ENCODE measurements at regions not wholly inside any gene's neighbourhood (a gene's known extent, or its start where the extent isn't known, plus 50 kb on each side); places are given as distances from the start of the nearest gene placed in this dataset.

GRCh38 chr7:110262251-110262650, 828.7 kb upstream of the LRRN3 start:
- no peak for TF ChIP-seq POLR2A (IDR thresholded peaks at IDR 0.05)
- no peak for TF ChIP-seq CTCF (IDR thresholded peaks at IDR 0.05)
- Histone ChIP-seq H3K27me3 (no peaks in the 10 kb centered on the region), H3K36me3 (no peaks in the 10 kb centered on the region), H3K4me1 (no peaks in the 10 kb centered on the region), H3K27ac (no peak overlapping the region), H3K4me3 (no peak overlapping the region), H3K9me3 (no peaks in the 10 kb centered on the region)
- DNase-seq, result no peak
- intact Hi-C loops (cut with DNase I; ENCODE audit: low total_unique reads), result no loop called here

GRCh38 chr7:110264288-110264687, 826.6 kb upstream of the LRRN3 start:
- H3K4me3 ChIP-seq, result no peak overlapping the region
- no peaks in the 10 kb centered on the region for H3K4me1 ChIP-seq
- no peak overlapping the region for H3K27ac ChIP-seq
- H3K36me3 ChIP-seq, result no peaks in the 10 kb centered on the region
- no peaks in the 10 kb centered on the region for H3K9me3 ChIP-seq
- H3K27me3 ChIP-seq, result no peaks in the 10 kb centered on the region
- DNase-seq, result no peak
- intact Hi-C loops (cut with DNase I; ENCODE audit: low total_unique reads), result no loop called here
- TF ChIP-seq POLR2A (IDR thresholded peaks at IDR 0.05) (no peak), CTCF (IDR thresholded peaks at IDR 0.05) (no peak)

- intact Hi-C loops (cut with DNase I; ENCODE audit: low total_unique reads), result no loop called here
- no peak overlapping the region for H3K4me3 ChIP-seq
- no peak for TF ChIP-seq POLR2A (IDR thresholded peaks at IDR 0.05)
- TF ChIP-seq CTCF (IDR thresholded peaks at IDR 0.05), result no peak
- no peak for DNase-seq
- H3K4me1 ChIP-seq, result no peaks in the 10 kb centered on the region
- H3K36me3 ChIP-seq, result no peaks in the 10 kb centered on the region
- H3K27ac ChIP-seq, result no peak overlapping the region
- H3K9me3 ChIP-seq, result no peaks in the 10 kb centered on the region
- H3K27me3 ChIP-seq, result no peaks in the 10 kb centered on the region
Observed at GRCh38 chr7:110281362-110281761, 809.6 kb upstream of the LRRN3 start.

GRCh38 chr7:110283056-110283455, 807.9 kb upstream of the LRRN3 start:
- TF ChIP-seq CTCF (IDR thresholded peaks at IDR 0.05) (no peak), POLR2A (IDR thresholded peaks at IDR 0.05) (no peak)
- Histone ChIP-seq H3K9me3 (no peaks in the 10 kb centered on the region), H3K27ac (no peak overlapping the region), H3K4me3 (no peak overlapping the region), H3K27me3 (no peaks in the 10 kb centered on the region), H3K4me1 (no peaks in the 10 kb centered on the region), H3K36me3 (no peaks in the 10 kb centered on the region)
- intact Hi-C loops (cut with DNase I; ENCODE audit: low total_unique reads), result no loop called here
- no peak for DNase-seq

GRCh38 chr7:110291430-110291829, 799.5 kb upstream of the LRRN3 start:
- Histone ChIP-seq H3K27ac (no peak overlapping the region), H3K36me3 (no peaks in the 10 kb centered on the region), H3K9me3 (no peaks in the 10 kb centered on the region), H3K4me1 (no peaks in the 10 kb centered on the region), H3K27me3 (no peaks in the 10 kb centered on the region), H3K4me3 (no peak overlapping the region)
- TF ChIP-seq CTCF (IDR thresholded peaks at IDR 0.05) (no peak), POLR2A (IDR thresholded peaks at IDR 0.05) (no peak)
- DNase-seq, result no peak
- intact Hi-C loops (cut with DNase I; ENCODE audit: low total_unique reads), result no loop called here

Measured in uterus (tissue), 3 donors.